ENCODE measurements at regions not wholly inside any gene's neighbourhood (a gene's known extent, or its start where the extent isn't known, plus 50 kb on each side); places are given as distances from the start of the nearest gene placed in this dataset.

DNA sequence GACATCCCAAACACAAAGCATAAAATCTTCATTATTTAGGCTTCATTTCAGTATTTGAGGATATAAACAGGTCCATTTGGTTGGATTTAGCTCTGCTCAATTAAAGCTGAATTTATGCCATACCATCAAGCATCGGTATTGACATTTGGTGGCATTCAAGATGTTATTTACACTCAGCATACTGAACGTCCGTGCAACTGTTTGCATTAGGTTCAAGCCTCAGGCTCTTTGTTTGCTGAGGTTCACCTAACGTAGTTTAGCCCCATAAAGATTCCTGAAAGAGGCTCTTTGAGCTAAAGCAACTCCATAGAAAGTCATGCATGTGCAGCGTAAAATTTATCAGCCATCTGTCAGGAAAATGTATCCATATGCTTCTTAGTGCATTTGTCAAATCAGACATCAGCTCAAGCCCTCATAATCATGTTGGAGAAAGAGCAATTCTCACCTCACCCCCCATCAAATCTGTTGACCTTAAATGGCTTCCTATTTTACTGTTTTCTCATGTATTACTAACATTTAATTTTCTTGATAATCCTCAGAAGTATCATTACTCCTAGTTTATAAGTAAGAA is 366.9 kb downstream of the EPHA4 start:
- DNase-seq = peak; percentile 49

- DNase-seq = no peak
These were observed 361.4 kb downstream of the EPHA4 start for GRCh38 chr2:221210686-221211085.

DNA sequence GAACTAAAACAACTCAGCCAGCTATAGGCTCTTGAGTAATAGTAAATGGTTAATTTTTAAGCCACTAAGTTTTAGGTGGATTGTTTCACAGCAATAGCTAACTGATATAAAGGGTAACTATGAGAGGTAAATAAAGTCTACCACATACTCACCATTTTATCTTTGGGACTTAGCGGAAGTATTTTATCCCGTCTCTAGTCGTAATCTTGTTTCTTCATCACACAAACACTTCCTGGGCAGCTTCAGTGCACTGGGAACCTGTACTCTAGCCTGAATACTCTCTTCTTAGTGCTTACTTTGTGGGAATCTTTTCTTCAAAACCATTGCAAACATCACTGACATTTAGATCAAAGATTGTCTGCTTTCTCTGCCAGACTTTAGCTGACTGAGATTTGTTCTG is 360.5 kb downstream of the EPHA4 start:
- DNase-seq = no peak

DNA sequence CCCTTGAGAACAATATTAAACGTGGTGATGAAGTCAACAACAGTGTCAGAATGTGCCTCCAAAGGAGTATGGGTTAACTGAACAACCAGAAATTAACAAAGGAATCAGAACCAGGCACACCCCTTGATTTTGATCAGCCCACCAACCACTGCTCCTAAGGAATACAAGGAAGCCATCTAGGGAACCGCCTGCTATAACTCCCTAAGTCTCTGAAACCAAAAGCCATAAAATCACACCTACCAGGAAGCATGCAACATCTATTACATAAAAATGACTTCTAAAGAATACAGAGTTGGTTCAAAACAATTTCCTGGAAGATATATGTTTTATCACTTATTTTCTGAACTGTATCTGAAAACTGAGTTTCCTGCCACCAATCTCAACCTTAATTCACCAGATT is 360.0 kb downstream of the EPHA4 start:
- no peak for DNase-seq

GRCh38 chr2:221215487-221215886 is 356.6 kb downstream of the EPHA4 start:
- DNase-seq = no peak

DNA sequence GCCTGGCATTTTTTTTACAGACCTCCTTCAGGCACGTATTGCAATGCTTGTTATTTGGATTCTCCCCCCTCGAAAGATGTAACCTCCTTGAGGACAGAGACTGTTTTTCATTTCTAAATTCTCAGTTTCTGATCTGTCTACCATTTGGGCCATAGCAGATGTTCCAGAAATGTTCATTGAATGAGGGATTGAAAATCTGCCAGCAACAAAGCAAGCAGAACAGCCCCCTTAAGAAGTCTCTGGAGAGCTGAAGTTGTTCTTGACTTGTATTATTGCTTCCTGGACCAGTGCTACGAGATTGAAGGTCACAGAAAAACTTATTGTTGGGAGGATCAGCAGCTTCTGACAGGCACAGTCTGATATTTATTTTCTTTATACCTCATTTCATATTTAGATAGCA is 355.5 kb downstream of the EPHA4 start:
- DNase-seq = no peak

- DNase-seq = no peak
These were observed 346.4 kb downstream of the EPHA4 start for GRCh38 chr2:221225752-221226151.

DNA sequence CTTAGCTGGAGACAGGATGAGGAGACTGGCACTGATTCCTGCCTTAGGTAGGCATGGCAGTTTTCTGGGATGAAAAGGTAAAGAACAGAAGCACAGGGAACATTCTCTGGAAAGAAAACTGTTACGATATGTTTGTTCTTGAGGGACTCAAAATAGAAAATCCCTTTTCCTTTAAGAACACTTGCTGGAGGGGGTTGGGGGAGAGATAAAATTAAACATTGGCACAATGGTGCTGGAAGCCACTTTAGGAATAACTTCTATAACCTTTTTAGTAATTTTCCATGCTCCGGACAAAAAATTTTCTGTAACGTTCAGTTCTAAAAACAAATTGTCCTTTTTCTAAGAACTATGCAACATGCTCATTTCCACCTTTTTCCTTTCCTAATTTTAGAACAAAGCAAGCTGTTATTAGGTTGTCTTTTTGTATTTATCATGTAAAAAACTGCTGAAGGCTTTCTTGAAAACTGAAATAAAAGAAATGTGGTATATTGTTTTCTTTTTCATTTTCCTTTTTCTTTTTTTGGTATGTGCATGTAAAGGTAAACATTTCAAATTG is 343.8 kb downstream of the EPHA4 start:
- no peak for DNase-seq

- no peak for DNase-seq
These were observed 343.0 kb downstream of the EPHA4 start for GRCh38 chr2:221229099-221229498.

DNA sequence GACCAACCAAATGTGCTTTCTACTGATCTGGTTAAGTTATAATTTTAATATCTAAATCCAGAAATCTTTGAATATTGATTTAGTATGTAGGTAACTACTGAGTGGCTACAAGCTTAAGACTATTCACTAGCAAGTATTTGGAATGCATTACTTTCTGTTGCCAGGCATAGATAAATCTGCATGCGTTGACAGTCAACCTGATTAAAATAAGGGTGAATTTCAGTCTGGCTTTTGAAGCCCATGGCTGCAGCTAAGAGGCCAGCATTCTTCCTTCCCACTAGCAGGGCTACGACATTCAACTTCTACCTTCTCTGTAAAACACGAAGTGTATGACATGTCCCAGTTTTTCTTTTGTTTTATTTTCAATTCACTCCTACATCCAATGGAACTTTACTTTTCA is 340.6 kb downstream of the EPHA4 start:
- no peak for DNase-seq

DNA sequence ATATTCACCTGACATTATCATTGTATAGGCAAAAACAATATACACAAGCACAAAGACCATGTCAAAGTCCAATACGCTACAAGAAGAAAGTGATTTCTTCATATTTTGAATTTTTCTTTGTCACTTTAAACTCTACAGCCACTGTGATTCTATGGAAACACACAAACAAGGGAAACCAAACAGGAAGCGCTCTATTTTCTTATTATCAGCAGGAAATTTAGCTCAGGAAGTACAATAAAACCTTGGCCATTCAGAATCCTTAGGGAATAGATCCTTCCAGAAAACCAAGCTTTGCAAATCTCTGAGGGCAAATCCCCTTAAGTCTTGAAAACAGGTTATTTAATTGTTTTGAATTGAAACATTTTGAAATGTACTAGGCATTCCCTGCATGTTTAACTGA is 336.2 kb downstream of the EPHA4 start:
- no peak for DNase-seq

- DNase-seq = no peak
These were observed 331.0 kb downstream of the EPHA4 start for GRCh38 chr2:221241072-221241471.

- DNase-seq = no peak
These were observed 328.3 kb downstream of the EPHA4 start for GRCh38 chr2:221243771-221244170.

- DNase-seq = no peak
These were observed 327.1 kb downstream of the EPHA4 start for GRCh38 chr2:221245045-221245444.

DNA sequence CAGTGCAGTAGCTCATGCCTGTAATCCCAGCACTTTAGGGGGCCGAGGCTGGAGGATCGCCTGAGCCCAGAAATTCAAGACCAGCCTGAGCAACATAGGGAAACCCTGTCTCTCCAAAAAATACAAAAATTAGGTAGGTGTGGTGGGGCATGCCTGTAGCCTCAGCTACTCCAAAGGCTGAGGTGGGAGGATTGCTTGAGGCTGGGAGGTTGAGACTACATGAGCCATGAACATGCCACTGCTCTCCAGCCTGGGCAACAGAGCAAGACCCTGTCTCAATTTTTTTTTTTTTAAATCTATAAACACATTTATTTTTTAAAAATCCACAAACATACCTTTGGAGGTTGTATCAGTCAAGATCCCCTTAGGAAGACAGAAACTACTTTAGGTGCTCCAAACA is 326.3 kb downstream of the EPHA4 start:
- no peak for DNase-seq

GRCh38 chr2:221254299-221254698 is 317.8 kb downstream of the EPHA4 start:
- DNase-seq = no peak

GRCh38 chr2:221255862-221256261 is 316.2 kb downstream of the EPHA4 start:
- no peak for DNase-seq

DNA sequence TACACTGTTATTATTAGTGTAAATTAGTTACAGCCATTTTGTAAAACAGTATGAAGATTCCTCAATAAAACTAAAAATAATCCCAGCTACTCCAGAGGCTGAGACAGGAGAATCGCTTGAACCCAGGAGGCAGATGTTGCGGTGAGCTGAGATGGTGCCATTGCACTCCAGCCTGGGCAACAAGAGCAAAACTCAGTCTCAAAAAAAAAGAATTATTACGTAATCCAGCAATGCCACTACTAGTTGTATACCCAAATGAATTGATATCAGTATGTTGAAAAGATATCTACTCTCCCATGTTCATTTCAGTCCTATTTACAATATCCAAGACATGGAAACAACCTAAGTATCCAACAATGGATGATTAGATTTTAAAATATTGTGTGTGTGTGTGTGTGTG is 313.6 kb downstream of the EPHA4 start:
- no peak for DNase-seq

DNA sequence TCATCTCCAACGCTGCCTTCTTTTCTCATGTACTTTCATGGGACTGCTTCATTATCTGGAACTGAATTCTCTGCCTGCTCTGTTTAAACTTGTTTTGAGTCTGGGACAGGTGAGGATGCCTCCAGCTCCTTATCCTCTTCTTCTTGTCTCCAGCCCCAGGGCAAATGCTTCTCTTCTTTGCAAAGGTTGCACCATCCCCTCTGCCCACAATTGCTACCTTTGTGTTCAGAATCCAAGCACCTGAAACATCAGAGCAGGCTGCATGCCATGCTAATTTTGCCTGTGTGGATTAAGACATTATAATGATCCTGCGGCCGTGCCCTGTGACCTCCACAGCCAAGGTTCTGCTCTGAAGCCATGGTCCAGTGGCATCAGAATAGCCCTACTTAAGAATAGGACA is 309.5 kb downstream of the EPHA4 start:
- DNase-seq = no peak

GRCh38 chr2:221263573-221263972 is 308.5 kb downstream of the EPHA4 start:
- DNase-seq = no peak

DNA sequence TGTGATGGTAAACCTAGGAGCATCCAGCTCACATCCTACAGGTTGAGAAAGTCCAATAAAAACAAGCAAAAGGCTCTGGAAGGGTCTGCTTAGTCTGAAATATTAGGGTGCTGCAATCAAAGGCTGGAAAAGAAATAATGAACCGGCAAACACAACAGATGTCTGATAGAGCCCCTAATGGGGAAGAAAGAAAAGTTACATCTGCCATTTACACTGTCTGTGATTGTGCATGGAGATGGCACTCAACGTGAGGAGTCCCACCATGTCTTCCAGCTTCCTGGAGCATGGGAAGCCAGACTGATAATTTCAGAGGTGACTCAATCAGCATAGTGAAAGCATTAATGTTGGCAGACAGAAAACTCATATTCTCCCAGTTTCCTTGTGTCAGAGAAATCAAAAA is 307.8 kb downstream of the EPHA4 start:
- DNase-seq = no peak

GRCh38 chr2:221267773-221268425 is 304.2 kb downstream of the EPHA4 start:
- no peak for DNase-seq

DNA sequence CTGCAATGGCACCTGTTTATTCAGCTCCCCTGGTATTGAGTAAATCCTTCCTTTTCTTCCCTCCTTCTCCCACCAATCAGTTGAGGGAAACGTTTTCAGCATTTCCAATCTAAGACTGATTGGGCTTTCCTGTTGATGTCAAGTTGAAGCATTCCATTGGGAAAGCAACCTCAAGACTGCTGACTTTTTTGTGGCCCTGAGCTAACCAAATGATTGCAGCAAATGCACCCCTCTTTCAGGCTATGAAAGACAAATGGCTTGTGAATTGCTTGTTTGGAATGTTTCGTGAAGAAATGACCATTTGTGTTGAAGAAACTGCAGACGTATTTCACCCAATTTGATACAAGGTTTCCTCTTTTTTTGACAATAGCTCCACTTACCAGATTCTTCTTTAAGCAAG is 303.5 kb downstream of the EPHA4 start:
- no peak for DNase-seq

GRCh38 chr2:221270806-221271205 is 301.3 kb downstream of the EPHA4 start:
- no peak for DNase-seq

- no peak for DNase-seq
These were observed 299.4 kb downstream of the EPHA4 start for GRCh38 chr2:221272729-221273128.

Data from NCI-H187 treated with DMSO at 0.1 percent for 48 hours (cell line).